ENCODE measurements at regions not wholly inside any gene's neighbourhood (a gene's known extent, or its start where the extent isn't known, plus 50 kb on each side); places are given as distances from the start of the nearest gene placed in this dataset.

- Histone ChIP-seq H3K27me3 (peaks cover 0 to 21% (median 0%) of the 10 kb centered on the region in 11 experiments; a peak in 3 of 22 replicates), H3K9me3 (replicated peaks in 1 of 11) (peaks cover 0 to 9% (median 0%) of the 10 kb centered on the region in 11 experiments; a peak in 1 of 22 replicates), H3K27ac (no peak overlapping the region), H3K9ac (no peak overlapping the region), H3K4me2 (no peak overlapping the region), H3K4me3 (no peak overlapping the region), H3K4me1 (peaks cover 10 to 22% (median 20%) of the 10 kb centered on the region in 10 experiments), H3K36me3 (no peaks in the 10 kb centered on the region), H4K20me1 (no peaks in the 10 kb centered on the region)
- TF ChIP-seq Cebpa-rat (IDR thresholded peaks at IDR 0.05), result no peak
Observed at GRCh38 chr4:110365761-110366160, 110.2 kb upstream of the ENPEP start.

GRCh38 chr4:110364911-110365520, 110.9 kb upstream of the ENPEP start:
- Histone ChIP-seq H3K36me3 (no peaks in the 10 kb centered on the region), H3K9me3 (replicated peaks in 1 of 11) (peaks cover 0 to 9% (median 0%) of the 10 kb centered on the region in 11 experiments; a peak in 1 of 22 replicates), H4K20me1 (no peaks in the 10 kb centered on the region), H3K27ac (no peak overlapping the region), H3K4me2 (no peak overlapping the region), H3K4me3 (no peak overlapping the region), H3K9ac (no peak overlapping the region), H3K27me3 (peaks cover 0 to 29% (median 0%) of the 10 kb centered on the region in 11 experiments; a peak in 3 of 22 replicates), H3K4me1 (peaks cover 10 to 22% (median 20%) of the 10 kb centered on the region in 10 experiments)
- no peak for TF ChIP-seq Cebpa-rat (IDR thresholded peaks at IDR 0.05)

GRCh38 chr4:110361921-110362320, 114.0 kb upstream of the ENPEP start:
- H3K4me3 ChIP-seq, result no peak overlapping the region
- H3K9ac ChIP-seq, result no peak overlapping the region
- H3K36me3 ChIP-seq, result no peaks in the 10 kb centered on the region
- H3K4me1 ChIP-seq, result peaks cover 10 to 22% (median 20%) of the 10 kb centered on the region in 10 experiments
- peaks cover 0 to 4% (median 0%) of the 10 kb centered on the region in 11 experiments; a peak in 1 of 22 replicates for H3K9me3 ChIP-seq (replicated peaks in 1 of 11)
- H3K4me2 ChIP-seq, result peak overlapping the region; percentile 37 to 66 (median 51)
- no peaks in the 10 kb centered on the region for H4K20me1 ChIP-seq
- no peak for TF ChIP-seq Cebpa-rat (IDR thresholded peaks at IDR 0.05)
- H3K27me3 ChIP-seq, result peaks cover 0 to 35% (median 0%) of the 10 kb centered on the region in 11 experiments; a peak in 4 of 22 replicates
- H3K27ac ChIP-seq, result no peak overlapping the region

- no peak for TF ChIP-seq Cebpa-rat (IDR thresholded peaks at IDR 0.05)
- H3K27me3 ChIP-seq, result peaks cover 0 to 26% (median 0%) of the 10 kb centered on the region in 11 experiments; a peak in 3 of 22 replicates
Observed at GRCh38 chr4:110359076-110359475, 116.9 kb upstream of the ENPEP start.

GRCh38 chr4:110357521-110357920, 118.4 kb upstream of the ENPEP start:
- Histone ChIP-seq H3K27ac (no peak overlapping the region), H3K9me3 (replicated peaks in 1 of 11) (no peaks in the 10 kb centered on the region), H3K9ac (no peak overlapping the region), H3K27me3 (peaks cover 0 to 26% (median 0%) of the 10 kb centered on the region in 11 experiments; a peak in 3 of 22 replicates), H4K20me1 (no peaks in the 10 kb centered on the region), H3K4me2 (no peak overlapping the region), H3K4me1 (peaks cover 13 to 17% (median 15%) of the 10 kb centered on the region in 10 experiments), H3K4me3 (no peak overlapping the region), H3K36me3 (no peaks in the 10 kb centered on the region)
- TF ChIP-seq Cebpa-rat (IDR thresholded peaks at IDR 0.05), result no peak

More at GRCh38 chr4:110359076-110359475, 116.9 kb upstream of the ENPEP start:
- no peaks in the 10 kb centered on the region for H3K36me3 ChIP-seq
- no peak overlapping the region for H3K4me2 ChIP-seq
- H3K4me1 ChIP-seq, result peaks cover 13 to 22% (median 20%) of the 10 kb centered on the region in 10 experiments
- no peak overlapping the region for H3K4me3 ChIP-seq
- no peaks in the 10 kb centered on the region for H3K9me3 ChIP-seq (replicated peaks in 1 of 11)
- H3K9ac ChIP-seq, result no peak overlapping the region
- H3K27ac ChIP-seq, result no peak overlapping the region
- H4K20me1 ChIP-seq, result no peaks in the 10 kb centered on the region

GRCh38 chr4:110354460-110354859, 121.5 kb upstream of the ENPEP start:
- Histone ChIP-seq H3K9ac (no peak overlapping the region), H3K27me3 (peaks cover 0 to 6% (median 0%) of the 10 kb centered on the region in 11 experiments; a peak in 3 of 22 replicates), H3K9me3 (replicated peaks in 1 of 11) (no peaks in the 10 kb centered on the region), H3K27ac (no peak overlapping the region), H4K20me1 (no peaks in the 10 kb centered on the region), H3K36me3 (no peaks in the 10 kb centered on the region), H3K4me3 (no peak overlapping the region), H3K4me1 (peaks cover 0 to 4% (median 0%) of the 10 kb centered on the region in 10 experiments; a peak in 1 of 20 replicates), H3K4me2 (peak overlapping the region in 1 of 11 experiments; percentile 16; a peak in 2 of 22 replicates)
- no peak for TF ChIP-seq Cebpa-rat (IDR thresholded peaks at IDR 0.05)

GRCh38 chr4:110352670-110353442, 123.1 kb upstream of the ENPEP start:
- H3K4me1 ChIP-seq, result peaks cover 0 to 4% (median 0%) of the 10 kb centered on the region in 10 experiments; a peak in 1 of 20 replicates
- H3K27me3 ChIP-seq, result peaks cover 0 to 3% (median 0%) of the 10 kb centered on the region in 11 experiments; a peak in 2 of 22 replicates
- no peak for TF ChIP-seq Cebpa-rat (IDR thresholded peaks at IDR 0.05)
- no peak overlapping the region for H3K9ac ChIP-seq
- no peaks in the 10 kb centered on the region for H3K36me3 ChIP-seq
- H3K27ac ChIP-seq, result no peak overlapping the region
- no peak overlapping the region for H3K4me2 ChIP-seq
- no peaks in the 10 kb centered on the region for H3K9me3 ChIP-seq (replicated peaks in 1 of 11)
- no peak overlapping the region for H3K4me3 ChIP-seq
- H4K20me1 ChIP-seq, result no peaks in the 10 kb centered on the region

- no peaks in the 10 kb centered on the region for H4K20me1 ChIP-seq
- no peak for TF ChIP-seq Cebpa-rat (IDR thresholded peaks at IDR 0.05)
Observed at GRCh38 chr4:110348711-110349383, 127.1 kb upstream of the ENPEP start.

GRCh38 chr4:110347805-110348204, 128.2 kb upstream of the ENPEP start:
- no peak overlapping the region for H3K4me2 ChIP-seq
- H4K20me1 ChIP-seq, result no peaks in the 10 kb centered on the region
- no peaks in the 10 kb centered on the region for H3K27me3 ChIP-seq
- H3K9ac ChIP-seq, result no peak overlapping the region
- peaks cover 6 to 10% (median 8%) of the 10 kb centered on the region in 11 experiments for H3K9me3 ChIP-seq (replicated peaks in 1 of 11)
- peaks cover 0 to 10% (median 2%) of the 10 kb centered on the region in 10 experiments; a peak in 7 of 20 replicates for H3K4me1 ChIP-seq
- H3K4me3 ChIP-seq, result no peak overlapping the region
- no peaks in the 10 kb centered on the region for H3K36me3 ChIP-seq
- TF ChIP-seq Cebpa-rat (IDR thresholded peaks at IDR 0.05), result no peak
- no peak overlapping the region for H3K27ac ChIP-seq

More at GRCh38 chr4:110348711-110349383, 127.1 kb upstream of the ENPEP start:
- peaks cover 0 to 10% (median 2%) of the 10 kb centered on the region in 10 experiments; a peak in 7 of 20 replicates for H3K4me1 ChIP-seq
- no peaks in the 10 kb centered on the region for H3K27me3 ChIP-seq
- no peaks in the 10 kb centered on the region for H3K9me3 ChIP-seq (replicated peaks in 1 of 11)
- H3K4me2 ChIP-seq, result no peak overlapping the region
- H3K4me3 ChIP-seq, result no peak overlapping the region
- no peak overlapping the region for H3K9ac ChIP-seq
- H3K27ac ChIP-seq, result no peak overlapping the region
- H3K36me3 ChIP-seq, result no peaks in the 10 kb centered on the region

Measured in BLaER1 treated with 17β-estradiol and CSF1 and Interleukin-3, amounts not matched to agents 10 nM and 100 nM (cell line).